HG02798 (cell line): ENCODE measurements at regions not wholly inside any gene's neighbourhood (a gene's known extent, or its start where the extent isn't known, plus 50 kb on each side); places are given as distances from the start of the nearest gene placed in this dataset.

Experiments
- ATAC-seq: cut with Tn5 transposase; IDR thresholded peaks from one replicate; pipeline ENCODE4 v1.9.1; 2021; ENCODE audit warnings: mild to moderate bottlenecking; ENCODE audit not compliant: unreplicated experiment, poor library complexity

DNA sequence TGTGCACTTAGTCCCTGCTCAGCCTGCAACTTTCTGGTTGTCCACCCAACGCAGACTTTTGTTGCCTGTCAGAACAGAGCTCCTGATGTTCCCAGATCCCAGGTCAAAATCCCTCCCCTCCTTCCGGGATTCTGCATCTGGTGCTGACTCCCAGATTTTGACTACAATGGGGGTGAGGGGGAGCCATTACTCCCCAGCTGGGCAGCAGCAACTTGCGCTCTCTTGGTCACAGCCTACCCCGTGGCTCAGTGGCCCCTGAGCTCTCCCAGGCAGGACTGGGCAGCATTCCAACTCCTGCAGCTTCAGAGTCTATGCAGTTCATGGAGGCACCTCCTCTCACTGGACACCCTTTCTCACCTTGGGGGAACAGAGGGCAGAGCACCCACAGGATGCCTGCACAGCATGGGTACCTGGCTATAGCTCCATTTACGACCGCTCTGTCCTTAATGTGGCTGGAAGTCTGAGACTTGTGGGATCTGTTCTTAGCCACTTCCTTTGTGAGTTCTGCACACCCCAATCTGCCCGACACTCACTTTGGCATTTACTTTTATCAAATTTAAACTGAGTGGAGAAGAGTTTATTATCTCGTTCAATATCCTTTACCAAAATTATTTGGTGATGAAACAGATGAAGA is 545.5 kb upstream of the MGMT start:
- ATAC-seq: no peak

GRCh38 chr10:128922172-128922571 is 544.9 kb upstream of the MGMT start:
- ATAC-seq: no peak

DNA sequence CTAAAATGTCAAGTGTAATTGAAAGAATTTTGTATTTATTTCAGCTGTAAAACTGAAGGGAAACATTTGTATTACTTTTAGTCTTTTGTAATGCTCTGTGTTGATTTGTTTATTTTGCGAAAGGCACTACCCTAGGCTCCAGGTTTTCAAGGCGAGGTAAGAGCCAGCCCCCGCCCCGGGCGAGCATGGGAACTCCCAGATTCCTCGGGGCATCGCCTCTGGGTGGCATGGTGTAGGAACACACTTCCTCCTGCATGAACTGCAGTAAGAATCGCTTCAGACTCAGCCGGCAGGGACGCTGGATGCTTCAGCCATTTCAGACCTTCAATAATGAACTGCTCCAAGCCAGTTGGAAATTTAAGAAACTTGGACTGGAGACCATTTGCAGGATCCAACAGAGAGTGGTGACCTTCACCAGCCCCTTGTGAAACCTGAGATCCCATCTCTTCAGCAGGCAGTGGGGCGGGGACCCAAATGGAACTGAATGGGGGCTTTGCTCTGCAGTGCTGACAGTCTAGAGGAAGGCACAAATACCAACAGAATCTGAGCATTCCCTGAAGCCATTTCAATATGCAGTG is 544.3 kb upstream of the MGMT start:
- no peak for ATAC-seq

GRCh38 chr10:128924918-128925317 is 542.1 kb upstream of the MGMT start:
- no peak for ATAC-seq

GRCh38 chr10:128926711-128927110 is 540.3 kb upstream of the MGMT start:
- no peak for ATAC-seq

DNA sequence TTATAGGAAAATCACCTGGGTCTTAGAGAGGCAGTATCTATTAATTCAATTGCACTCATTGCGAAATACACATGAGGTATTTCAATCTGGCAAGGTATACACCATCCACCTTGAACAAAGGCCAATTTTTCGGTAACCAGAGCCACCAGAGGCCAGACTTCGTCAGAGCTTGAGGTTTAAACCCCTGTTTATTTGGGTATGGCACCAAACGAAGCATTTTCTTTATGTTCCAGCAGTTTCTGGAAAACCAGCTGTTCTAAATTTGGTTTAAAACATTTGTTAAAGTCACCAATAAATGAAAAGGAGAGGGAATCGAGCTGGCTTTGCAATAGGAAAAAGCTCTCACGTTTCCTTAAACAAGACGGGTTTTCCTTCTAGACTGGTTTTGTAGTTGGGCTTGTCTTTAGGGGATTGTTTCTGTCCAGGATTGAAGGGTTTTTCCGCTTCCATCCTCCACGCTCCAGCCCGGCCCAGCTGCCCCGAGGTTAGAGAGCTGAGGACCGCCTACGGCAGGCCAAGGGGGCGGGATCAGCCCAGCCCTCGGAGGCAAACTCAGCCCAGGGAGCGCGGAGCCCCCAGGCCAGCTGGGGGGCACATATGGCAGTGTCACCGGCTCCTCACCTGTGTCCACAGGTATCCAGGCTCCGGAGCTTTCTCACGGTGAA is 539.4 kb upstream of the MGMT start:
- ATAC-seq: no peak

DNA sequence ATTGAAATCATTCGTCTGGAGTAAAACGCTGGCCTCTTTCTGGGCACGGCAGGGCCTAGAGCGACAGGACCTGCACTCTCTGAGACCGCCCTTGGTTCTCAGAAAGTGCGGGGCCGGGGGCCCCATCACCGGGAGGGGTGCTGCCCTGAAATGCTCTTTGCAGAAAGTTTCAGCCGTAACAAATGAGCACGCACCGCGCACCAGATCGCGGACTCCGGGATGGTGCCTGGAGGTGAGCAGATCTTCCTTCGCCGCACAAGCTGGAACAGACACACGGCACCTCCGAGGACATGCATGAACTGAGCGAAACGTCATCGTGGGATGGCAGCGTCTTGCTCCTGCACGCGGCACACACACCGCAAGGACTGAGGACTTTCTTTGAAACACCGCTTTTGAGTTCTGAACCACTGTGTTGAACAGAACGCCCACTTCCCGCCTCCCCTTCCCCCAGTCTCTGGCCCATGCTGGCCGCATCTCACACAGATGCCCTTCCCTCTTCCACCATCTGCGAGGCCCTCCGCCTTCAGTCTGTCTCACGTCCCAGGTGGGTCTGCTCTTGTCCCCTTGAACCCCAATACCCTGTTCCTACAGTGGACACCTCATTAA is 538.7 kb upstream of the MGMT start:
- ATAC-seq: no peak

- no peak for ATAC-seq
Measured at GRCh38 chr10:128929131-128929530, 537.9 kb upstream of the MGMT start.

DNA sequence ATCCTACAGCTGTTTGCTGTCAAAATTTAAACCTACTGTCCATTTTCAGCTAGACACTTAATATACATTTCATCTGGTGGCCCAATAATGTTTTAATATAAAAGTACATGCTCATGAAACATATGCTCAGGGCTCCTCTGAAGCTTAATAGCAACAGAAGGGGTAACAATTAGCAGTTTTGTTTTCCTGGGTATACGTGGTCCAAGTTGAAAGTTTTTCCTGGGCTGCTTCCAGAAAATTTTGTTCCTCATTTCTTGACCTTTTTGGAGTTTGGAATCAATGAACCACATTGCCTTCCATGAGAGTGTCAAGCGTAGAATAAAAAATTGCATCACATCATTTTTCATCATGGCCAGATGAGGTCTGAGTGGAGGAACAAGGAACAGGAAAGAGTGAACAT is 537.3 kb upstream of the MGMT start:
- ATAC-seq: no peak

DNA sequence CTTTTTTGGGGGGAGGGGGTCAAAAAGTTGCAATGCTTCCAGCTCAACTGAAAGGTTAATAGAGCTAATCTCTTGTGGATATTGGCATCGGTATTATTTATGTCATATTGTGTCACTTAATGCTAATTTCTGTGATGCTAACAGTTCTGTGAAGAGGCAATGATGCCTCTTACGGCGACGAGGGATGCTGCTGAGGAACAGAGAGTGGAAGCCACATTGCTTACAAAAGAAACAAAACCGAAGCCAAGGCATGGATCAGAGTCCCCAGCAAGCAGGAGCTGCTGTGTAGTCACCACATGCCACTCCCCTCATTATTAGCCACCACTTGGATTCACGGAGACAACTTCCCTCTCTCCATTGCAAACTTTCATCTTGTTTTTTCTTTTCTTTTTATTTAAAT is 536.5 kb upstream of the MGMT start:
- no peak for ATAC-seq

GRCh38 chr10:128932071-128932820 is 534.8 kb upstream of the MGMT start:
- ATAC-seq: no peak

GRCh38 chr10:128934492-128934891 is 532.5 kb upstream of the MGMT start:
- no peak for ATAC-seq

DNA sequence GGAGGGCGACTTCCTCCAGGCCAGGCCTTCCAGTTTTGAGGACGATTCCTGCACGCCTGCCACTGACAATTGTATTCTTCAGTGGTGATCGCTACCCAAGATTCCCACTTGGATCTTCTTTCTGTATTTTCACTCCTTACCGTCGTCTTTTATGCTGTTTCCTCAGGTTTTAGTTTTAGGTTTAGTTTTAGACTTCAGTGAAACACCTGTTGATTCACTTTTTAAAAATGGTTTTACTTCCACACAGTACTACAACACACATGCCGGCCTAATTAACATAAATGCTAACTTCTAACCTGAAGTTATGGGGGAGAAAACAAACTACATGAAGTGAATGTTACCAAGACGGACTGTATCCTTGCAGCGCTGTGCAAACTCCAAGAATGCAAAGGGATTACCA is 530.6 kb upstream of the MGMT start:
- ATAC-seq: no peak

GRCh38 chr10:128938558-128938957 is 528.5 kb upstream of the MGMT start:
- no peak for ATAC-seq

- no peak for ATAC-seq
Measured at GRCh38 chr10:128940081-128940480, 527.0 kb upstream of the MGMT start.

DNA sequence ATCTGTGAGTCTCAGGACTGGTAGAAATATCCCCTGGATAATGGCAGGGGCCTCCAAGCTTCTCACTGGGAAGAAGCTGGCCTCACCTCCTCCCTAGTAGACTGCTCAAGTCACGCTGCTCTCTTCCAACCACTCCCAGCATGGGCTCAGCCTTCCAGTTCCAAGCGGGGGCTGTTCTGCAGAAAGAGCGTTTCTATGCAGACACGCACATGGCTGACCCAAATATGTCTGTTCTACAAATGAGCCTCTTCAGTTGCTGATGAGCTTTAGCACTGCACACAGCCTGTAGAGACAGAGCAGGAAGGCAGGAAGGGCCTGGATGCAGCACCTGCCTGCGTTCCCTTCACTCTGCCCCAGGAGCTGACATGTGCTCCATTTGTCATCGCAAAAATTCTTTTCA is 523.9 kb upstream of the MGMT start:
- ATAC-seq: no peak

GRCh38 chr10:128945398-128945797 is 521.6 kb upstream of the MGMT start:
- ATAC-seq: no peak

DNA sequence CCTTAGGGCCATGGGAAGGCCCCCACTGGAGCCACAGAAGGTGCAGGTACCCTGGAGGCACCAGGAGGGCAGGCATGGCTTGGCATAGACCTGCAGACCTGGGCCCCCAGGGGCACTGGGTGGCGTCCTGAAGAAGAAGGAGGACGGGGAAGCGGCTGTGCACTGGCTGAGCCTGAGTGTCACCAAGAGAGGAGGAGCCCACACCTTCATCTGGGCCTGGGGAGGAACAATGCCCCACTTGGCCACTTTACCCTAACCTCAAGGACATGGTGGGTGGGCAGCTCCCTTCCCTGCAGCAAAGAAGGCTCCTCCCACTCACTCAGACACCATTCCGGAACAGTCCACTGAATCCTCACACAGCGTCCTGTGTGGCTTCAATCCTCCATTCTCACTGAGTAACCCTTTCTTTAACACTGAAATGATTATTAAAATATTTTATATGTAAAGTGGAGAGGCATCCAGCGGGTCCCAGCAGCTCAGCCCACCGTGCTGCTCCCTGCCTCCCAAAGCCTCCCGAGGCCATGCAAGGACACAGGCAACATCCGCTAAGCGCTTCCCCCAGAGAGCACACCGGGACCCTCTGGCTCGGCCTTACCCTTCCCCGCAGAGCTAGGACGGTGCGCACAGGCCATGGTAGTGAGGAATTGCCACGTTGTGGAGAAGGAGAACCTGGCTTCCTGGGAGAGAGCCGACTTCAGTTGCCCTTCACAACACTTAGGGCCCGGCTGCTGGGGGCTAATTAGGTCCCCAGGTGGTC is 516.7 kb upstream of the MGMT start:
- ATAC-seq: no peak

- ATAC-seq: no peak
Measured at GRCh38 chr10:128950916-128951275, 516.1 kb upstream of the MGMT start.

GRCh38 chr10:128952856-128953255 is 514.2 kb upstream of the MGMT start:
- ATAC-seq: no peak
